ENCODE measurements at regions not wholly inside any gene's neighbourhood (a gene's known extent, or its start where the extent isn't known, plus 50 kb on each side); places are given as distances from the start of the nearest gene placed in this dataset.
A peak's percentile ranks its signal among the peaks of the same experiment; 100 is the strongest.

- no peak for DNase-seq (ENCODE audit: low read depth in 3 of 3, low spot score in 2 of 3)
Observed at GRCh38 chr6:15114061-15114460, 131.8 kb upstream of the JARID2 start.

GRCh38 chr6:15116889-15117288, 129.0 kb upstream of the JARID2 start:
- no peak for DNase-seq (ENCODE audit: low read depth in 3 of 3, low spot score in 2 of 3)

GRCh38 chr6:15121443-15121842, 124.4 kb upstream of the JARID2 start:
- DNase-seq (ENCODE audit: low read depth in 3 of 3, low spot score in 2 of 3), result no peak

- DNase-seq (ENCODE audit: low read depth in 3 of 3, low spot score in 2 of 3), result no peak
Observed at GRCh38 chr6:15121977-15122550, 123.8 kb upstream of the JARID2 start.

- no peak for DNase-seq (ENCODE audit: low read depth in 3 of 3, low spot score in 2 of 3)
Observed at GRCh38 chr6:15129887-15130286, 116.0 kb upstream of the JARID2 start.

GRCh38 chr6:15131234-15131633, 114.6 kb upstream of the JARID2 start:
- DNase-seq (ENCODE audit: low read depth in 3 of 3, low spot score in 2 of 3), result no peak

GRCh38 chr6:15131651-15132061, 114.2 kb upstream of the JARID2 start:
- DNase-seq (ENCODE audit: low read depth in 3 of 3, low spot score in 2 of 3), result peak in 2 of 3 donors; percentile 36 to 45

- no peak for DNase-seq (ENCODE audit: low read depth in 3 of 3, low spot score in 2 of 3)
Observed at GRCh38 chr6:15132167-15132566, 113.7 kb upstream of the JARID2 start.

- no peak for DNase-seq (ENCODE audit: low read depth in 3 of 3, low spot score in 2 of 3)
Observed at GRCh38 chr6:15132854-15133670, 112.8 kb upstream of the JARID2 start.

GRCh38 chr6:15137086-15137485, 108.8 kb upstream of the JARID2 start:
- no peak for DNase-seq (ENCODE audit: low read depth in 3 of 3, low spot score in 2 of 3)

GRCh38 chr6:15143086-15143485, 102.8 kb upstream of the JARID2 start:
- DNase-seq (ENCODE audit: low read depth in 3 of 3, low spot score in 2 of 3), result no peak

- no peak for DNase-seq (ENCODE audit: low read depth in 3 of 3, low spot score in 2 of 3)
Observed at GRCh38 chr6:15143540-15143939, 102.3 kb upstream of the JARID2 start.

- DNase-seq (ENCODE audit: low read depth in 3 of 3, low spot score in 2 of 3), result no peak
Observed at GRCh38 chr6:15145821-15146220, 100.0 kb upstream of the JARID2 start.

- DNase-seq (ENCODE audit: low read depth in 3 of 3, low spot score in 2 of 3), result no peak
Observed at GRCh38 chr6:15147827-15148226, 98.0 kb upstream of the JARID2 start.

- peak in 1 of 3 donors; percentile 37 for DNase-seq (ENCODE audit: low read depth in 3 of 3, low spot score in 2 of 3)
Observed at GRCh38 chr6:15148356-15148946, 97.4 kb upstream of the JARID2 start.

- no peak for DNase-seq (ENCODE audit: low read depth in 3 of 3, low spot score in 2 of 3)
Observed at GRCh38 chr6:15150207-15150606, 95.7 kb upstream of the JARID2 start.

GRCh38 chr6:15152700-15153099, 93.2 kb upstream of the JARID2 start:
- no peak for DNase-seq (ENCODE audit: low read depth in 3 of 3, low spot score in 2 of 3)

GRCh38 chr6:15153191-15153590, 92.7 kb upstream of the JARID2 start:
- no peak for DNase-seq (ENCODE audit: low read depth in 3 of 3, low spot score in 2 of 3)

- DNase-seq (ENCODE audit: low read depth in 3 of 3, low spot score in 2 of 3), result no peak
Observed at GRCh38 chr6:15157479-15157878, 88.4 kb upstream of the JARID2 start.

- no peak for DNase-seq (ENCODE audit: low read depth in 3 of 3, low spot score in 2 of 3)
Observed at GRCh38 chr6:15158821-15159619, 86.8 kb upstream of the JARID2 start.

- DNase-seq (ENCODE audit: low read depth in 3 of 3, low spot score in 2 of 3), result no peak
Observed at GRCh38 chr6:15160812-15161211, 85.1 kb upstream of the JARID2 start.

Data from right renal cortex interstitium (tissue), 3 donors.